H1 (cell line): ENCODE measurements at regions not wholly inside any gene's neighbourhood (a gene's known extent, or its start where the extent isn't known, plus 50 kb on each side); places are given as distances from the start of the nearest gene placed in this dataset.

Source experiments
- CTCF ChIA-PET: fragments of 300-600 bp; sonication (Branson Sonifier 250); formaldehyde crosslinking; loops from one replicate; lab custom pipeline; 2021; ENCODE audit not compliant: partially characterized antibody; lab: Charles Lee
- POLR2A ChIA-PET: fragments of 300-600 bp; sonication (Branson Sonifier 250); formaldehyde crosslinking; loops from one replicate; lab custom pipeline; 2021; ENCODE audit warnings: inconsistent platforms; ENCODE audit not compliant: partially characterized antibody; lab: Charles Lee
- DNase-seq, 2 experiments: peaks; one replicate each; pipeline versions ENCODE4 v3.0.0 to v3.0.0-alpha.2; 2010 to 2022; ENCODE audit warnings: low spot score in 2 of 2, low read depth in 1 of 2, mixed read lengths in 1 of 2
- FAIRE-seq: peaks from 2 replicates; lab custom pipeline; 2011; peaks lifted over from hg19 to GRCh38; lab: Jason Lieb, UNC
- H2AFZ ChIP-seq: 2 replicates; pipeline ENCODE4 v1.8.1; 2012; ENCODE audit warnings: low read length, inconsistent platforms
- H2AK5ac ChIP-seq: 2 replicates; pipeline ENCODE4 v1.6.1; 2013; ENCODE audit warnings: low read depth, low read length
- H2BK120ac ChIP-seq: replicated peaks from 2 replicates; pipeline ENCODE3; 2013; ENCODE audit warnings: low read depth, low read length, inconsistent platforms
- H2BK12ac ChIP-seq: 2 replicates; pipeline ENCODE4 v1.6.1; 2013; ENCODE audit warnings: low read depth, low read length
- H2BK15ac ChIP-seq: 2 replicates; pipeline ENCODE4 v1.6.1; 2013; ENCODE audit warnings: low read length
- H2BK20ac ChIP-seq: 2 replicates; pipeline ENCODE4 v1.6.1; 2013; ENCODE audit warnings: low read length
- H2BK5ac ChIP-seq: 2 replicates; pipeline ENCODE4 v1.6.1; 2013; ENCODE audit warnings: low read depth, low read length
- H3K14ac ChIP-seq: 2 replicates; pipeline ENCODE4 v1.6.1; 2013; ENCODE audit warnings: inconsistent platforms; ENCODE audit not compliant: insufficient read length
- H3K18ac ChIP-seq: 2 replicates; pipeline ENCODE4 v1.6.1; 2013; ENCODE audit warnings: low read length; ENCODE audit errors: extremely low read depth
- H3K23ac ChIP-seq: 2 replicates; pipeline ENCODE4 v1.6.1; 2013; ENCODE audit warnings: inconsistent platforms; ENCODE audit not compliant: insufficient read length
- H3K23me2 ChIP-seq: 2 replicates; pipeline ENCODE4 v1.6.1; 2013; ENCODE audit warnings: low read depth, low read length
- H3K27ac ChIP-seq: 2 replicates; pipeline ENCODE4 v1.6.1; 2011; ENCODE audit warnings: low read depth, low read length, inconsistent platforms
- H3K27me3 ChIP-seq, 4 experiments: replicated peaks in 1 of 4; 1 replicate in 1 of 4; 2 replicates in 3 of 4; pipeline versions ENCODE4 v1.6.1 to v1.8.1; 2011 to 2013; ENCODE audit warnings: low read length in 3 of 4, mild to moderate bottlenecking in 3 of 4, inconsistent platforms in 2 of 4, mixed read lengths in 2 of 4, moderate library complexity in 1 of 4; ENCODE audit not compliant: control insufficient read depth in 3 of 4, insufficient read depth in 3 of 4; ENCODE audit errors: extremely low read depth in 1 of 4
- H3K36me3 ChIP-seq, 4 experiments: 2 replicates each; pipeline versions ENCODE4 v1.6.1 to v1.8.1; 2011 to 2013; ENCODE audit warnings: mild to moderate bottlenecking in 4 of 4, low read length in 3 of 4, moderate library complexity in 2 of 4, control low read depth in 1 of 4, inconsistent platforms in 1 of 4; ENCODE audit not compliant: insufficient read depth in 4 of 4, control insufficient read depth in 2 of 4
- H3K4ac ChIP-seq: replicated peaks from 2 replicates; pipeline ENCODE3; 2013; ENCODE audit warnings: low read length, low read depth, mixed read lengths, inconsistent platforms; ENCODE audit not compliant: insufficient read length
- H3K4me1 ChIP-seq, 4 experiments: replicated peaks in 1 of 4; 1 replicate in 1 of 4; 2 replicates in 3 of 4; pipeline versions ENCODE4 v1.6.1 to v1.8.1; 2011 to 2013; ENCODE audit warnings: low read length in 3 of 4, inconsistent platforms in 2 of 4, mixed read lengths in 1 of 4; ENCODE audit not compliant: insufficient read depth in 4 of 4, control insufficient read depth in 3 of 4
- H3K4me2 ChIP-seq, 2 experiments: 2 replicates each; pipeline versions ENCODE4 v1.6.1 to v1.8.1; 2011 to 2013; ENCODE audit warnings: low read depth in 2 of 2, low read length in 2 of 2, control low read depth in 1 of 2, inconsistent platforms in 1 of 2, mild to moderate bottlenecking in 1 of 2; ENCODE audit not compliant: insufficient read depth in 1 of 2
- H3K4me3 ChIP-seq, 4 experiments: fragments of 200-600, 300-600 bp in 1 of 4; sonication (generic), shearing (Covaris generic), sonication (Bioruptor Twin) in 1 of 4; 2 replicates each; pipeline versions ENCODE4 v1.5.1 to v1.8.1; 2011 to 2016; ENCODE audit warnings: low read length in 4 of 4, low read depth in 3 of 4, control low read depth in 2 of 4, inconsistent platforms in 2 of 4, mild to moderate bottlenecking in 2 of 4, mixed read lengths in 1 of 4, moderate library complexity in 1 of 4; ENCODE audit not compliant: insufficient read depth in 2 of 4; ENCODE audit errors: extremely low read depth in 1 of 4
- H3K56ac ChIP-seq: replicated peaks from 2 replicates; pipeline ENCODE3; 2013; ENCODE audit warnings: low read depth, mild to moderate bottlenecking, mixed read lengths, low read length, inconsistent platforms; ENCODE audit not compliant: insufficient read length
- H3K79me1 ChIP-seq: 2 replicates; pipeline ENCODE4 v1.6.1; 2013; ENCODE audit warnings: low read depth, low read length, control low read depth
- H3K79me2 ChIP-seq, 2 experiments: 2 replicates each; pipeline versions ENCODE4 v1.6.1 to v1.8.1; 2012 to 2013; ENCODE audit warnings: low read length in 2 of 2, mild to moderate bottlenecking in 2 of 2, inconsistent platforms in 1 of 2; ENCODE audit not compliant: insufficient read depth in 2 of 2, control insufficient read depth in 1 of 2
- H3K9ac ChIP-seq, 4 experiments: replicated peaks in 1 of 4; 1 replicate in 1 of 4; 2 replicates in 3 of 4; pipeline versions ENCODE4 v1.6.1 to v1.8.1; 2011 to 2013; ENCODE audit warnings: low read depth in 3 of 4, low read length in 3 of 4, control low read depth in 2 of 4, mild to moderate bottlenecking in 2 of 4, moderate library complexity in 2 of 4, inconsistent platforms in 1 of 4; ENCODE audit errors: extremely low read depth in 1 of 4
- H3K9me3 ChIP-seq, 2 experiments: 2 replicates each; pipeline versions ENCODE4 v1.6.1 to v1.8.1; 2012 to 2013; ENCODE audit warnings: mild to moderate bottlenecking in 2 of 2, moderate library complexity in 2 of 2, control low read depth in 1 of 2, inconsistent platforms in 1 of 2, low read depth in 1 of 2, low read length in 1 of 2, mixed read lengths in 1 of 2; ENCODE audit not compliant: insufficient read depth in 2 of 2
- H4K20me1 ChIP-seq, 2 experiments: replicated peaks in 1 of 2; 2 replicates each; pipeline versions ENCODE3 to v1.8.1; 2011 to 2013; ENCODE audit warnings: inconsistent platforms in 2 of 2, low read length in 2 of 2, mild to moderate bottlenecking in 1 of 2; ENCODE audit not compliant: insufficient read depth in 2 of 2, control insufficient read depth in 1 of 2
- H4K5ac ChIP-seq: 2 replicates; pipeline ENCODE4 v1.6.1; 2013; ENCODE audit warnings: low read length, low read depth, mixed read lengths, inconsistent platforms; ENCODE audit not compliant: insufficient read length
- H4K8ac ChIP-seq: 2 replicates; pipeline ENCODE4 v1.8.0; 2013; ENCODE audit warnings: mild to moderate bottlenecking, moderate library complexity, low read length, inconsistent platforms; ENCODE audit not compliant: insufficient read depth; ENCODE audit errors: extremely low read depth
- H4K91ac ChIP-seq: replicated peaks from 2 replicates; pipeline ENCODE3; 2013; ENCODE audit warnings: low read length, mixed read lengths, inconsistent platforms; ENCODE audit not compliant: insufficient read length
- HDAC6 ChIP-seq: IDR thresholded peaks from one replicate; pipeline ENCODE4 v1.7.1; 2012; ENCODE audit warnings: low read depth, mild to moderate bottlenecking, inconsistent platforms, low read length, moderate library complexity
- KDM1A ChIP-seq: fragments of 200-600, 300-600 bp; sonication (generic); IDR thresholded peaks from 2 replicates; pipeline ENCODE4 v1.7.1; 2016; ENCODE audit warnings: mild to moderate bottlenecking, low read length, borderline replicate concordance
- KDM4A ChIP-seq: IDR thresholded peaks from one replicate; pipeline ENCODE4 v1.7.1; 2012; ENCODE audit warnings: low read depth, mild to moderate bottlenecking, moderate library complexity, low read length, inconsistent platforms; ENCODE audit not compliant: severe bottlenecking
- RXRA ChIP-seq: IDR thresholded peaks from 2 replicates; pipeline ENCODE4 v1.6.1; 2011; ENCODE audit warnings: low read depth, mild to moderate bottlenecking, low read length, moderate library complexity; ENCODE audit not compliant: insufficient read depth
- TBP ChIP-seq: IDR thresholded peaks from 2 replicates; pipeline ENCODE4 v1.6.1; 2011; ENCODE audit warnings: low read depth, low read length, improper control_type of control experiment
- ZNF274 ChIP-seq: IDR thresholded peaks from 2 replicates; pipeline ENCODE4 v1.7.0; 2012; ENCODE audit warnings: low read length, borderline replicate concordance; ENCODE audit errors: extremely low read depth
- WGBS, 2 experiments: shearing (Covaris generic) in 1 of 2; methylation state at CpG; one replicate each; pipeline versions ENCODE4 v1.1.6 to v1.1.7; 2013 to 2015; ENCODE audit warnings: low lambda C conversion rate in 2 of 2, mixed read lengths in 2 of 2, inconsistent platforms in 1 of 2, low coverage in 1 of 2, missing lambda C conversion rate in 1 of 2; ENCODE audit not compliant: insufficient replicate concordance in 2 of 2, insufficient coverage in 1 of 2, insufficient read length in 1 of 2; ENCODE audit errors: extremely low coverage in 1 of 2, missing lambda C conversion rate in 1 of 2; 5-methylcytosine and 5-hydroxymethylcytosine counted together
- TF ChIP-seq, protein P1 (sequence below), 3 experiments: IDR thresholded peaks; 1 replicate in 2 of 3; 2 replicates in 1 of 3; pipeline versions ENCODE4 v1.5.1 to v1.6.1; 2011; ENCODE audit warnings: low read length in 3 of 3, mild to moderate bottlenecking in 3 of 3, inconsistent platforms in 2 of 3, low read depth in 1 of 3, moderate library complexity in 1 of 3; ENCODE audit not compliant: insufficient read depth in 1 of 3; ENCODE audit errors: control extremely low read depth in 1 of 3
- TF ChIP-seq, protein P2 (sequence below): IDR thresholded peaks from 2 replicates; pipeline ENCODE4 v1.6.1; 2012; ENCODE audit warnings: inconsistent platforms

DNA sequence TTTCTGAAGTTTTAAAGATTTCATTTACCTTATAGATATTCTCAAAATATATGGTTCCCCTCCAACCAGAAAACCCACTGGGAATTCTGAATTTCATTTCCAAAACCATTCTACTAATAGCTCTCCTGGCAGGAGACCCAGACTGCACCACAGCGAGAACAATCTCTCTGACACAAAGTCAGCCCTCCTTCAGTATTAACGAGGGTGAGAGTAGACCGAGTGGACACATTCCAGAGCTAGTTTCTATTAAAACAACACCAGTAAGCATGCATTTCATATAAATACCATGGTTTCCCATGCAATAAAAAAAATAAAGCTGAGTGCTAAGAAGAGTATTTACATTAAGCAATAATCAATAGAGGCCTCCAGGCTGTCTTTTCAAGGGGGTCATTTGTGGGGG, 899.6 kb upstream of the SLC35B3 start:
- no peak overlapping the region for H3K18ac ChIP-seq
- no peak overlapping the region for H3K4me2 ChIP-seq
- DNase-seq (no peak), FAIRE-seq (no peak)
- H3K23ac ChIP-seq = no peak overlapping the region
- H3K79me2 ChIP-seq = no peaks in the 10 kb centered on the region
- H3K36me3 ChIP-seq = no peaks in the 10 kb centered on the region
- 87% methylated on average over 3 of the region's 3 CpGs; no CpG with 5 or more reads in 1 of the 2 experiments for WGBS, 2 experiments
- H4K91ac ChIP-seq = no peak overlapping the region
- H2AK5ac ChIP-seq = no peak overlapping the region
- no peaks in the 10 kb centered on the region for H3K23me2 ChIP-seq
- H2BK5ac ChIP-seq = no peak overlapping the region
- no peak overlapping the region for H4K5ac ChIP-seq
- H3K56ac ChIP-seq = no peak overlapping the region
- no peak overlapping the region for H4K8ac ChIP-seq
- no peak overlapping the region for H3K4ac ChIP-seq
- H3K9ac ChIP-seq = no peak overlapping the region
- no peak overlapping the region for H2AFZ ChIP-seq
- H3K79me1 ChIP-seq = no peaks in the 10 kb centered on the region
- no peak overlapping the region for H3K4me3 ChIP-seq
- no peak overlapping the region for H2BK15ac ChIP-seq
- ChIA-PET POLR2A (no interaction called here), CTCF (no interaction called here)
- H4K20me1 ChIP-seq = no peaks in the 10 kb centered on the region
- H3K14ac ChIP-seq = no peak overlapping the region
- no peak overlapping the region for H2BK120ac ChIP-seq
- TF ChIP-seq HDAC6 (no peak), TBP (no peak), KDM1A (no peak), KDM4A (no peak), ZNF274 (no peak), RXRA (no peak)
- TF ChIP-seq, protein P1, sequence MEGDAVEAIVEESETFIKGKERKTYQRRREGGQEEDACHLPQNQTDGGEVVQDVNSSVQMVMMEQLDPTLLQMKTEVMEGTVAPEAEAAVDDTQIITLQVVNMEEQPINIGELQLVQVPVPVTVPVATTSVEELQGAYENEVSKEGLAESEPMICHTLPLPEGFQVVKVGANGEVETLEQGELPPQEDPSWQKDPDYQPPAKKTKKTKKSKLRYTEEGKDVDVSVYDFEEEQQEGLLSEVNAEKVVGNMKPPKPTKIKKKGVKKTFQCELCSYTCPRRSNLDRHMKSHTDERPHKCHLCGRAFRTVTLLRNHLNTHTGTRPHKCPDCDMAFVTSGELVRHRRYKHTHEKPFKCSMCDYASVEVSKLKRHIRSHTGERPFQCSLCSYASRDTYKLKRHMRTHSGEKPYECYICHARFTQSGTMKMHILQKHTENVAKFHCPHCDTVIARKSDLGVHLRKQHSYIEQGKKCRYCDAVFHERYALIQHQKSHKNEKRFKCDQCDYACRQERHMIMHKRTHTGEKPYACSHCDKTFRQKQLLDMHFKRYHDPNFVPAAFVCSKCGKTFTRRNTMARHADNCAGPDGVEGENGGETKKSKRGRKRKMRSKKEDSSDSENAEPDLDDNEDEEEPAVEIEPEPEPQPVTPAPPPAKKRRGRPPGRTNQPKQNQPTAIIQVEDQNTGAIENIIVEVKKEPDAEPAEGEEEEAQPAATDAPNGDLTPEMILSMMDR (IDR thresholded peaks at IDR 0.05; ENCODE audit: control extremely low read depth in 1 of 3, insufficient read depth in 1 of 3, low read depth in 1 of 3, low read length in 3 of 3) = no peak
- TF ChIP-seq, protein P2, sequence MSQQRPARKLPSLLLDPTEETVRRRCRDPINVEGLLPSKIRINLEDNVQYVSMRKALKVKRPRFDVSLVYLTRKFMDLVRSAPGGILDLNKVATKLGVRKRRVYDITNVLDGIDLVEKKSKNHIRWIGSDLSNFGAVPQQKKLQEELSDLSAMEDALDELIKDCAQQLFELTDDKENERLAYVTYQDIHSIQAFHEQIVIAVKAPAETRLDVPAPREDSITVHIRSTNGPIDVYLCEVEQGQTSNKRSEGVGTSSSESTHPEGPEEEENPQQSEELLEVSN = no peak
- H3K9me3 ChIP-seq = no peaks in the 10 kb centered on the region
- H3K27ac ChIP-seq = no peak overlapping the region
- no peaks in the 10 kb centered on the region for H3K27me3 ChIP-seq
- H2BK12ac ChIP-seq = no peak overlapping the region
- H2BK20ac ChIP-seq = no peak overlapping the region
- H3K4me1 ChIP-seq = no peaks in the 10 kb centered on the region
